ENCODE measurements at regions not wholly inside any gene's neighbourhood (a gene's known extent, or its start where the extent isn't known, plus 50 kb on each side); places are given as distances from the start of the nearest gene placed in this dataset.

- DNase-seq (no peak), ATAC-seq (no peak)
- Mint-ChIP-seq H3K4me1 (ENCODE audit: low read depth) (no peaks in the 10 kb centered on the region), H3K9me3 (peaks cover 8% of the 10 kb centered on the region), H3K36me3 (ENCODE audit: low read depth) (no peaks in the 10 kb centered on the region), H3K4me3 (no peak overlapping the region), H3K27me3 (no peaks in the 10 kb centered on the region), H3K27ac (no peak overlapping the region)
- ChIA-PET POLR2A (no interaction called here), CTCF (interaction anchor here (0.6 to 1.4 kb wide), 3 partner anchors 83 to 878 kb away, joined by 3 read pairs; no protein-coding TSS in a partner anchor)
- no peak for TF ChIP-seq CTCF (IDR thresholded peaks at IDR 0.05)
- intact Hi-C loops (cut with micrococcal nuclease), result loop anchor here (2.0 kb wide), 1 partner anchor 875 kb away; no protein-coding TSS in a partner anchor
These were observed 274.0 kb upstream of the GALNT17 start for GRCh38 chr7:70857793-70858545.

GRCh38 chr7:70867513-70867912 lies 264.4 kb upstream of the GALNT17 start:
- CTCF ChIA-PET, result no interaction called here
- H3K4me1 Mint-ChIP-seq (ENCODE audit: low read depth), result no peaks in the 10 kb centered on the region
- no peak overlapping the region for H3K4me3 Mint-ChIP-seq
- no peaks in the 10 kb centered on the region for H3K36me3 Mint-ChIP-seq (ENCODE audit: low read depth)
- ATAC-seq, result no peak
- H3K27ac Mint-ChIP-seq, result no peak overlapping the region
- H3K9me3 Mint-ChIP-seq, result peaks cover 16% of the 10 kb centered on the region
- no peak for TF ChIP-seq CTCF (IDR thresholded peaks at IDR 0.05)
- H3K27me3 Mint-ChIP-seq, result no peaks in the 10 kb centered on the region
- POLR2A ChIA-PET, result no interaction called here
- no peak for DNase-seq
- intact Hi-C loops (cut with micrococcal nuclease), result no loop called here

- ChIA-PET POLR2A (no interaction called here), CTCF (no interaction called here)
- Mint-ChIP-seq H3K4me1 (ENCODE audit: low read depth) (no peaks in the 10 kb centered on the region), H3K4me3 (no peak overlapping the region), H3K27me3 (no peaks in the 10 kb centered on the region), H3K36me3 (ENCODE audit: low read depth) (no peaks in the 10 kb centered on the region), H3K9me3 (peaks cover 4% of the 10 kb centered on the region), H3K27ac (no peak overlapping the region)
- no peak for DNase-seq
- no peak for ATAC-seq
- intact Hi-C loops (cut with micrococcal nuclease), result no loop called here
- TF ChIP-seq CTCF (IDR thresholded peaks at IDR 0.05), result no peak
These were observed 261.6 kb upstream of the GALNT17 start for GRCh38 chr7:70870349-70870748.

- Mint-ChIP-seq H3K36me3 (ENCODE audit: low read depth) (no peaks in the 10 kb centered on the region), H3K9me3 (peaks cover 12% of the 10 kb centered on the region), H3K27me3 (no peaks in the 10 kb centered on the region), H3K4me1 (ENCODE audit: low read depth) (no peaks in the 10 kb centered on the region), H3K4me3 (no peak overlapping the region), H3K27ac (no peak overlapping the region)
- ATAC-seq (no peak), DNase-seq (no peak)
- CTCF ChIA-PET, result no interaction called here
- intact Hi-C loops (cut with micrococcal nuclease), result no loop called here
- POLR2A ChIA-PET, result no interaction called here
- TF ChIP-seq CTCF (IDR thresholded peaks at IDR 0.05), result no peak
These were observed 259.8 kb upstream of the GALNT17 start for GRCh38 chr7:70872188-70872587.

GRCh38 chr7:70881167-70881847 lies 250.6 kb upstream of the GALNT17 start:
- no peaks in the 10 kb centered on the region for H3K27me3 Mint-ChIP-seq
- H3K27ac Mint-ChIP-seq, result no peak overlapping the region
- intact Hi-C loops (cut with micrococcal nuclease), result no loop called here
- ATAC-seq (no peak), DNase-seq (no peak)
- ChIA-PET CTCF (no interaction called here), POLR2A (interaction anchor here (0.6 kb wide), 1 partner anchor 1263 kb away, joined by 3 read pairs; no protein-coding TSS in a partner anchor)
- TF ChIP-seq CTCF (IDR thresholded peaks at IDR 0.05), result no peak
- peaks cover 13% of the 10 kb centered on the region for H3K9me3 Mint-ChIP-seq
- H3K36me3 Mint-ChIP-seq (ENCODE audit: low read depth), result no peaks in the 10 kb centered on the region
- H3K4me1 Mint-ChIP-seq (ENCODE audit: low read depth), result no peaks in the 10 kb centered on the region
- no peak overlapping the region for H3K4me3 Mint-ChIP-seq

Measured in activated CD8-positive, alpha-beta T cell treated with anti-CD3 and anti-CD28 coated beads for 36 hours (primary cell).